OCI-LY1 (cell line): ENCODE measurements at regions not wholly inside any gene's neighbourhood (a gene's known extent, or its start where the extent isn't known, plus 50 kb on each side); places are given as distances from the start of the nearest gene placed in this dataset.
"Not testable (repeated sequence)": the region's sequence is repeated elsewhere in the genome, so short reads cannot be mapped to it uniquely, and the experiment has no call there.

ENCODE experiments used
- H2AFZ ChIP-seq: fragments of 200-600 bp; sonication (generic), shearing (Covaris generic); 2 replicates; pipeline ENCODE4 v1.6.0; 2014; ENCODE audit warnings: antibody characterized with exemption, mild to moderate bottlenecking, low read length
- H3F3A ChIP-seq: fragments of 200-600 bp; sonication (generic), shearing (Covaris generic); 2 replicates; pipeline ENCODE4 v1.6.0; 2014; ENCODE audit warnings: mild to moderate bottlenecking, antibody characterized with exemption, low read length, moderate library complexity; ENCODE audit not compliant: insufficient read depth
- H3K27ac ChIP-seq: fragments of 200-600 bp; sonication (generic); 2 replicates; pipeline ENCODE4 v1.5.1; 2014; ENCODE audit warnings: low read length, mixed run types, mild to moderate bottlenecking, low read depth; ENCODE audit not compliant: poor library complexity, severe bottlenecking
- H3K27me3 ChIP-seq: fragments of 200-600 bp; sonication (generic); 2 replicates; pipeline ENCODE4 v1.6.0; 2014; ENCODE audit warnings: antibody characterized with exemption, mild to moderate bottlenecking, low read length, moderate library complexity; ENCODE audit not compliant: insufficient read depth
- H3K36me3 ChIP-seq: fragments of 200-600 bp; sonication (generic); 2 replicates; pipeline ENCODE4 v1.6.1; 2014; ENCODE audit warnings: mild to moderate bottlenecking, antibody characterized with exemption, low read length, moderate library complexity, mixed read lengths; ENCODE audit not compliant: insufficient read depth
- H3K4me1 ChIP-seq: fragments of 200-600 bp; sonication (generic); 2 replicates; pipeline ENCODE4 v1.5.1; 2014; ENCODE audit warnings: mild to moderate bottlenecking, low read length, moderate library complexity; ENCODE audit not compliant: insufficient read depth, severe bottlenecking
- H3K4me2 ChIP-seq: fragments of 200-600 bp; sonication (generic), shearing (Covaris generic); 2 replicates; pipeline ENCODE4 v1.6.1; 2014; ENCODE audit warnings: low read length
- H3K4me3 ChIP-seq: fragments of 200-600 bp; sonication (generic); 2 replicates; pipeline ENCODE4 v1.5.1; 2014; ENCODE audit warnings: low read length, low read depth, mild to moderate bottlenecking, mixed read lengths; ENCODE audit not compliant: poor library complexity, severe bottlenecking
- H3K79me2 ChIP-seq: fragments of 200-600 bp; shearing (Covaris generic); 2 replicates; pipeline ENCODE4 v1.6.1; 2016; ENCODE audit warnings: mixed run types, low read length, mixed read lengths; ENCODE audit not compliant: insufficient read depth
- H3K9ac ChIP-seq: fragments of 200-600 bp; sonication (generic), shearing (Covaris generic); 2 replicates; pipeline ENCODE4 v1.6.1; 2014; ENCODE audit warnings: mild to moderate bottlenecking, low read length, mixed read lengths
- H3K9me2 ChIP-seq: fragments of 200-600 bp; sonication (generic), shearing (Covaris generic); 2 replicates; pipeline ENCODE4 v1.6.1; 2014; ENCODE audit warnings: low read depth, mild to moderate bottlenecking, low read length, mixed read lengths
- H3K9me3 ChIP-seq: fragments of 200-600 bp; shearing (Covaris generic); 2 replicates; pipeline ENCODE4 v1.6.1; 2014; ENCODE audit warnings: low read length, mixed read lengths
- H4K20me1 ChIP-seq: fragments of 200-600 bp; sonication (generic), shearing (Covaris generic); 2 replicates; pipeline ENCODE4 v1.6.0; 2016; ENCODE audit warnings: mild to moderate bottlenecking, low read length; ENCODE audit not compliant: insufficient read depth
- EZH2 ChIP-seq: fragments of 200-600 bp; sonication (generic), shearing (Covaris generic); IDR thresholded peaks from 2 replicates; pipeline ENCODE4 v1.8.0; 2017; ENCODE audit warnings: borderline replicate concordance, mixed run types, mild to moderate bottlenecking, antibody characterized with exemption, low read length, moderate library complexity, mixed read lengths
- TF ChIP-seq, protein P1 (sequence below): fragments of 200-600 bp; sonication (generic), shearing (Covaris generic); IDR thresholded peaks from 2 replicates; pipeline ENCODE4 v1.5.1; 2017; ENCODE audit warnings: mild to moderate bottlenecking, antibody characterized with exemption, low read length, moderate library complexity, mixed read lengths

DNA sequence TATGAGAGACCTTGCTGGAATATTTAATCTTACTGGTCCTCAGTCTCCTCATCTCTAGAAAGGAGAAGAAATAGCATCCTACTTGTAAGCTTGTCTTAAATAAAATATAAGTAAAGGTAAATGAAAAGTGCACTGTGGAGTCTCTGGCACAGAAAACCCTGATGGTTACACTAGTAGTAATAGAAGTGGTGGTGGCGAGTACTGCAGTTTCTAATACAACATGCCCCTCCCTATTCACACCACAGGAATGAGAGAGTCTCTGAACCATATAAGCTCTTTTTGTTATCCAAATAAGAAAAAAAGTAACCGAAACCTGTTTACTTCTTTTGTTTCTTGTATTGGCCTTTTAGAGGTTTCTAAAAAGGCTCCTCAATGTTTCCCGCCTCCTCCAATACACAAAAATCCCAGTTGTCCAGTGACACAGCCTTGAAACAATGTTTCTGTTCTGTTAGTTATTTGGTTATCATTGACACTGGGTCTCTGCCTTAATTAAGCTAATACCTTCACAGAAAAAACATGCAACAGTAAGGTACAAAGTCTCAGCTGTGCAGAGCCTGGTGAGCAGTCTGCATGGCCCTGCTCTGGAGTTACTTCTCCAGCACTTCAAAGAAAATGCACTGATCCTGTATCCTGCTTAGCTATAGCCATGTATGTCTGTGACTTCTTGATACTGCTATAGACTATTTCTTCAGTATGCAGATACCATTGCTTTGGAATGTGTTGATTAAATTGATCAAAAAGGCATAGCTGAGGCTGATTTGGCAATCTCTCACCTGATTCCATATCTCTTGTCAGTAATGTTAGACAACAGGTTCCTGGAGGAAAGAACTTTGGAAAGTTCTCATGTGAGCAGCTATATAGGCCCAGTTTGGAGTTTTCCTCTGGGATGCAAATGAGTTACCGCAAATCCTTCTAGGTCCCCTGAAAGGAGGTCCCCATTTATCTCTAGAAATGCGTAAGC is 315.6 kb upstream of the IL12A start:
- Histone ChIP-seq H3K4me3 (no peak overlapping the region), H3K36me3 (no peaks in the 10 kb centered on the region), H3K27ac (no peak overlapping the region), H2AFZ (no peak overlapping the region), H3K9me3 (no peaks in the 10 kb centered on the region), H3K79me2 (no peaks in the 10 kb centered on the region), H3K9ac (no peak overlapping the region), H3F3A (no peaks in the 10 kb centered on the region), H3K9me2 (no peaks in the 10 kb centered on the region), H3K27me3 (no peaks in the 10 kb centered on the region), H4K20me1 (no peaks in the 10 kb centered on the region), H3K4me2 (no peak overlapping the region), H3K4me1 (no peaks in the 10 kb centered on the region)
- TF ChIP-seq EZH2: no peak

DNA sequence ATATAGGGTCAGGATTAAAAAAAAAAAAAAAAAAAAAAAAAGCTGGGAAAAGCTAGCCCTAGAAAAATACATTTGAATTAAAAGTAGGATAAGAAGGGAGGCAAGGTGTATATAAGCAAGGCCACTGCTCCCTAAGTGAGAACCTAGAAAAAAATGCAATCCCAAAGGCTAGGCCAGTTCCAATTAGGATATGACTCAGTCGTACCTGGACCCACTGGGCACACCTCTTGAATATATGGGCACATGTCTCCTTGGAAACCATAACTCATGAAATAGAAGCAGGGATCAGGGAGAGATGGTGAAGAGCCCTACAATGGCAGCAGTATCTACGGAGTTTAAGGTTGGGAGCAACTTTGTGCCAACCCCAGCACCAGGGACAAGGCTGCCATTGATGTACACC is 314.1 kb upstream of the IL12A start:
- no peak overlapping the region for H3K27ac ChIP-seq
- H3K79me2 ChIP-seq: no peaks in the 10 kb centered on the region
- no peak overlapping the region for H3K9ac ChIP-seq
- H2AFZ ChIP-seq: no peak overlapping the region
- TF ChIP-seq EZH2: no peak
- TF ChIP-seq, protein P1, sequence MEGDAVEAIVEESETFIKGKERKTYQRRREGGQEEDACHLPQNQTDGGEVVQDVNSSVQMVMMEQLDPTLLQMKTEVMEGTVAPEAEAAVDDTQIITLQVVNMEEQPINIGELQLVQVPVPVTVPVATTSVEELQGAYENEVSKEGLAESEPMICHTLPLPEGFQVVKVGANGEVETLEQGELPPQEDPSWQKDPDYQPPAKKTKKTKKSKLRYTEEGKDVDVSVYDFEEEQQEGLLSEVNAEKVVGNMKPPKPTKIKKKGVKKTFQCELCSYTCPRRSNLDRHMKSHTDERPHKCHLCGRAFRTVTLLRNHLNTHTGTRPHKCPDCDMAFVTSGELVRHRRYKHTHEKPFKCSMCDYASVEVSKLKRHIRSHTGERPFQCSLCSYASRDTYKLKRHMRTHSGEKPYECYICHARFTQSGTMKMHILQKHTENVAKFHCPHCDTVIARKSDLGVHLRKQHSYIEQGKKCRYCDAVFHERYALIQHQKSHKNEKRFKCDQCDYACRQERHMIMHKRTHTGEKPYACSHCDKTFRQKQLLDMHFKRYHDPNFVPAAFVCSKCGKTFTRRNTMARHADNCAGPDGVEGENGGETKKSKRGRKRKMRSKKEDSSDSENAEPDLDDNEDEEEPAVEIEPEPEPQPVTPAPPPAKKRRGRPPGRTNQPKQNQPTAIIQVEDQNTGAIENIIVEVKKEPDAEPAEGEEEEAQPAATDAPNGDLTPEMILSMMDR: no peak
- no peak overlapping the region for H3K4me3 ChIP-seq
- no peaks in the 10 kb centered on the region for H4K20me1 ChIP-seq
- H3K9me2 ChIP-seq: no peaks in the 10 kb centered on the region
- H3K4me1 ChIP-seq: no peaks in the 10 kb centered on the region
- no peaks in the 10 kb centered on the region for H3K27me3 ChIP-seq
- H3K4me2 ChIP-seq: no peak overlapping the region
- no peaks in the 10 kb centered on the region for H3K36me3 ChIP-seq
- no peaks in the 10 kb centered on the region for H3K9me3 ChIP-seq
- no peaks in the 10 kb centered on the region for H3F3A ChIP-seq

DNA sequence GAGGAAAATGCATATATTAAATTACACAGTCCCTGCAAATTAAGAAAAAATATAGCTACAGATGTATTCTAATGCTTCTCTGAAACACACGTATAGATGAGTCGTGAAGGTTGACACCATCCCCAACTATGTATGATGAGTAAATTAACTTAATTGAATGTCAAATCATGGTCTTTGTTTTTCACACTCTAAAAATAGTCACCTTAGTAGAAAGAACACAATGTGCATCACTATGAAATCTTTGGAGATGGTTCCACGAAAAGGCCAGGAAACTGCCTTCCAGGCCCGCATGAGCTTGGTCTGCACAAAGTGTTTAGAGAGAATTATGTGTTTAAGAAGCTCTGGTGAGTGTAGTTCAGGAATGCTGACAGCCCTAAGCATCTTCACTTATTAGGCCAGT is 313.4 kb upstream of the IL12A start:
- no peaks in the 10 kb centered on the region for H3K4me1 ChIP-seq
- H3K27ac ChIP-seq: no peak overlapping the region
- no peaks in the 10 kb centered on the region for H3K79me2 ChIP-seq
- no peak overlapping the region for H3K4me3 ChIP-seq
- H3K4me2 ChIP-seq: no peak overlapping the region
- H4K20me1 ChIP-seq: no peaks in the 10 kb centered on the region
- no peak overlapping the region for H3K9ac ChIP-seq
- TF ChIP-seq, protein P1: no peak
- no peak for TF ChIP-seq EZH2
- no peaks in the 10 kb centered on the region for H3K9me3 ChIP-seq
- H2AFZ ChIP-seq: no peak overlapping the region
- H3K9me2 ChIP-seq: no peaks in the 10 kb centered on the region
- H3F3A ChIP-seq: no peaks in the 10 kb centered on the region
- H3K36me3 ChIP-seq: no peaks in the 10 kb centered on the region
- H3K27me3 ChIP-seq: no peaks in the 10 kb centered on the region

DNA sequence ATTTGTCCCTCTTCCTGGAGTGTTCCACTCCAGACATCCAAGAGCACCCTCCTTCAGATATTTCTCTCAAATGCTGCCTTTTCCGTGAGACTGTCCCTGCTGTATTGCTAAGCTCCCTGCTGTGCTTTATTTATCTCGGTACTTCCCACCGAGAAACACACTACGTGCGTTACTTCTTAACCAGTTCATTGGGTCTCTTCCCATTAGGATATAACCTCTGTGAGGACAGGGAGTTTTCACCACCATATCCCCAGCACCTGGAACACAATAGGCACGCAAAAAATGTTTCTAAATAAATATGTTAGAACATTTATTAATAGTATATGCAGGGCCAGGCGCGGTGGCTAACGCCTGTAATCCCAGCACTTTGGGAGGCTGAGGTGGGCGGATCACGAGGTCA is 308.7 kb upstream of the IL12A start:
- TF ChIP-seq, protein P1: no peak
- no peak for TF ChIP-seq EZH2
- H3K36me3 ChIP-seq: no peaks in the 10 kb centered on the region
- no peaks in the 10 kb centered on the region for H3K9me2 ChIP-seq
- H3K9ac ChIP-seq: no peak overlapping the region
- no peaks in the 10 kb centered on the region for H4K20me1 ChIP-seq
- no peaks in the 10 kb centered on the region for H3K79me2 ChIP-seq
- H3K4me3 ChIP-seq: no peak overlapping the region
- H3K27ac ChIP-seq: no peak overlapping the region
- H3K9me3 ChIP-seq: no peaks in the 10 kb centered on the region
- no peaks in the 10 kb centered on the region for H3F3A ChIP-seq
- no peak overlapping the region for H3K4me2 ChIP-seq
- H3K4me1 ChIP-seq: no peaks in the 10 kb centered on the region
- no peak overlapping the region for H2AFZ ChIP-seq
- H3K27me3 ChIP-seq: no peaks in the 10 kb centered on the region

DNA sequence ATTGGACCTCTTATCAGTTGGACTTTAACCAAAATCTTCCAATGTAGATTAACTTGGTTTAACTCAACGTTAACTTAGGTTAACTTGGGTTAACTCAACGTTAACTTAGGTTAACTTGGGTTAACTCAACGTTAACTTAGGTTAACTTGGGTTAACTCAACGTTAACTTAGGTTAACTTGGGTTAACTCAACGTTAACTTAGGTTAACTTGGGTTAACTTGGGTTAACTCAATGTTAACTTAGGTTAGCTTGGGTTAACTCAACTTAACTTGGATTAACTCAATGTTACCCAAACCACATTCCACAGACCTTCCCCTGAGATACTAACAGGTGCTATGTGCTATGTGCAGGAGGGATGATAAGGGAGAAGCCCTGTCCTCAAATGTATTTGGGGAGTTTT is 306.9 kb upstream of the IL12A start:
- not testable (repeated sequence) for H3K27ac ChIP-seq, H3F3A ChIP-seq, H3K9me2 ChIP-seq, H3K4me1 ChIP-seq, H2AFZ ChIP-seq, H3K27me3 ChIP-seq, H3K36me3 ChIP-seq, H3K9ac ChIP-seq, H3K4me3 ChIP-seq, H4K20me1 ChIP-seq, H3K4me2 ChIP-seq, H3K9me3 ChIP-seq, H3K79me2 ChIP-seq
